Adrenal gland (tissue), 5 donors: ENCODE measurements at regions not wholly inside any gene's neighbourhood (a gene's known extent, or its start where the extent isn't known, plus 50 kb on each side); places are given as distances from the start of the nearest gene placed in this dataset.

Experiments
- POLR2A ChIP-seq, 2 donors: fragments of 450-650 bp; IDR thresholded peaks; one replicate each; pipeline ENCODE4 v1.6.1; 2017; ENCODE audit warnings: antibody characterized with exemption in 2 of 2, mild to moderate bottlenecking in 2 of 2, moderate library complexity in 1 of 2
- TF ChIP-seq, protein P1 (sequence below), 6 experiments: fragments of 450-650 bp in 4 of 6; fragments of 200-600 bp in 2 of 6; sonication (generic) in 1 of 6; IDR thresholded peaks; 1 replicate in 5 of 6; 2 replicates in 1 of 6; pipeline versions ENCODE4 v1.5.1 to v1.8.0; 2016 to 2021; ENCODE audit warnings: antibody characterized with exemption in 6 of 6, mild to moderate bottlenecking in 2 of 6, moderate library complexity in 1 of 6
- donor health status: DM: no; HTN: no; CAD: no.

DNA sequence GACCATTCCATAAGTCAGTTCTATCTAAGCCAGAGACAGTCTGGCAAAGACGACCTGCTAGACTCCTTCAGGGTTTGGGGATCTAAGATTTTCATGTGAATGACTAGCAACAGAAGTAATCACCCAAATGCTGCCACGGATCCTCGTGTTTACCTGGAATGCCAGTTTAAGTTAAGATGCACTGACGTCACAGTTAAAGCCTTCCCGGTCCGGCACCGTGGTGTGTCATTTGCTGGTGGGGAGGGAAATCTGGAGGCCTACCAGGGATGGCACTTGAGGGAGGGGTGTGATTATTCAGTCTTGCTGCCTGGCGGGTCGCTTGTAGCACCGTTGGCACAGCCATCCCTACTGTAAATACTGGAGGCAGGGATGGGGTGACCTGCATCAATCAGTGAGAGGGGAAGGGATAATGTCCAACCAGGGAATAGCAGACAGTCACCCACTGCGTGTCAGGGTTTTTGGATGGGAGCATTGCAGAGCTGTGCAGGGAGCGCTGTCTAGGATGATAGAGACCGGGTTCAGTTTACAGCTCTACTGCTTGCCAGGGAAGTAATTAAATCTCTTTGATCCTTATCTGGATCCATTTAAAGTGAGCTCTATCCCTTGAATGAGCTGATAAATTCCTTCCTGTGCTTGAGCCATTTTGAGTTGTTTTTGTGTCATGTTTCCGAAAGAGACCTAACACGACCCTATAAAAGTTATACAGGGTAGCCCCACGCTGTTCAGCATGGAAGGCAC, 764.7 kb upstream of the EEF2KMT start:
- TF ChIP-seq, protein P1, sequence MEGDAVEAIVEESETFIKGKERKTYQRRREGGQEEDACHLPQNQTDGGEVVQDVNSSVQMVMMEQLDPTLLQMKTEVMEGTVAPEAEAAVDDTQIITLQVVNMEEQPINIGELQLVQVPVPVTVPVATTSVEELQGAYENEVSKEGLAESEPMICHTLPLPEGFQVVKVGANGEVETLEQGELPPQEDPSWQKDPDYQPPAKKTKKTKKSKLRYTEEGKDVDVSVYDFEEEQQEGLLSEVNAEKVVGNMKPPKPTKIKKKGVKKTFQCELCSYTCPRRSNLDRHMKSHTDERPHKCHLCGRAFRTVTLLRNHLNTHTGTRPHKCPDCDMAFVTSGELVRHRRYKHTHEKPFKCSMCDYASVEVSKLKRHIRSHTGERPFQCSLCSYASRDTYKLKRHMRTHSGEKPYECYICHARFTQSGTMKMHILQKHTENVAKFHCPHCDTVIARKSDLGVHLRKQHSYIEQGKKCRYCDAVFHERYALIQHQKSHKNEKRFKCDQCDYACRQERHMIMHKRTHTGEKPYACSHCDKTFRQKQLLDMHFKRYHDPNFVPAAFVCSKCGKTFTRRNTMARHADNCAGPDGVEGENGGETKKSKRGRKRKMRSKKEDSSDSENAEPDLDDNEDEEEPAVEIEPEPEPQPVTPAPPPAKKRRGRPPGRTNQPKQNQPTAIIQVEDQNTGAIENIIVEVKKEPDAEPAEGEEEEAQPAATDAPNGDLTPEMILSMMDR (IDR thresholded peaks at IDR 0.05): no peak
- no peak for TF ChIP-seq POLR2A (IDR thresholded peaks at IDR 0.05)
